Liver (tissue), 8 donors: ENCODE measurements at regions not wholly inside any gene's neighbourhood (a gene's known extent, or its start where the extent isn't known, plus 50 kb on each side); places are given as distances from the start of the nearest gene placed in this dataset.

Source experiments
- DNase-seq: peaks from one replicate; pipeline ENCODE4 v3.0.0-alpha.2; 2017; ENCODE audit warnings: low spot score
- H3K27ac ChIP-seq, 2 donors: one replicate each; pipeline ENCODE4 v1.7.0; 2013; ENCODE audit warnings: inconsistent platforms in 2 of 2, low read length in 2 of 2, control low read depth in 1 of 2, low read depth in 1 of 2, mild to moderate bottlenecking in 1 of 2
- H3K27me3 ChIP-seq, 4 donors: one replicate each; pipeline versions ENCODE4 v1.6.1 to v1.7.0; 2013; ENCODE audit warnings: low read length in 3 of 4, inconsistent platforms in 1 of 4, mild to moderate bottlenecking in 1 of 4, moderate library complexity in 1 of 4; ENCODE audit not compliant: control insufficient read depth in 4 of 4, insufficient read depth in 4 of 4
- H3K36me3 ChIP-seq, 4 donors: one replicate each; pipeline versions ENCODE4 v1.6.1 to v1.7.0; 2013; ENCODE audit warnings: low read length in 3 of 4, mild to moderate bottlenecking in 3 of 4, low read depth in 1 of 4, moderate library complexity in 1 of 4; ENCODE audit not compliant: control insufficient read depth in 4 of 4, insufficient read depth in 3 of 4
- H3K4me1 ChIP-seq, 4 donors: one replicate each; pipeline versions ENCODE4 v1.6.1 to v1.7.0; 2013; ENCODE audit warnings: low read length in 3 of 4, mild to moderate bottlenecking in 3 of 4, moderate library complexity in 1 of 4; ENCODE audit not compliant: control insufficient read depth in 4 of 4, insufficient read depth in 4 of 4
- H3K4me3 ChIP-seq, 3 donors: one replicate each; pipeline versions ENCODE4 v1.6.1 to v1.7.0; 2013; ENCODE audit warnings: low read length in 3 of 3, control low read depth in 1 of 3, low read depth in 1 of 3, mild to moderate bottlenecking in 1 of 3
- H3K9ac ChIP-seq, 2 donors: one replicate each; pipeline ENCODE4 v1.7.0; 2013; ENCODE audit warnings: low read length in 2 of 2, mild to moderate bottlenecking in 2 of 2, moderate library complexity in 2 of 2, control low read depth in 1 of 2, low read depth in 1 of 2
- H3K9me3 ChIP-seq, 4 donors: one replicate each; pipeline versions ENCODE4 v1.6.1 to v1.7.0; 2013; ENCODE audit warnings: low read length in 3 of 4; ENCODE audit not compliant: control insufficient read depth in 4 of 4
- FOXA1 ChIP-seq: IDR thresholded peaks from 2 replicates; pipeline ENCODE4 v1.6.1; 2016; ENCODE audit warnings: antibody characterized with exemption
- FOXA2 ChIP-seq: IDR thresholded peaks from 2 replicates; pipeline ENCODE4 v1.6.1; 2016; ENCODE audit warnings: antibody characterized with exemption
- GABPA ChIP-seq, 2 donors: IDR thresholded peaks in 1 of 2; conservative IDR thresholded peaks in 1 of 2; 2 replicates each; pipeline ENCODE4 v1.6.1; 2016; ENCODE audit warnings: antibody characterized with exemption in 2 of 2, mild to moderate bottlenecking in 1 of 2, moderate library complexity in 1 of 2
- HNF4G ChIP-seq: IDR thresholded peaks from 2 replicates; pipeline ENCODE4 v1.6.1; 2016; ENCODE audit warnings: antibody characterized with exemption
- JUND ChIP-seq, 2 donors: IDR thresholded peaks; 2 replicates each; pipeline ENCODE4 v1.6.1; 2016; ENCODE audit warnings: antibody characterized with exemption in 2 of 2
- NR2F2 ChIP-seq: IDR thresholded peaks from 2 replicates; pipeline ENCODE4 v1.6.1; 2016; ENCODE audit warnings: antibody characterized with exemption
- RAD21 ChIP-seq, 2 donors: IDR thresholded peaks; 2 replicates each; pipeline ENCODE4 v1.6.1; 2016; ENCODE audit warnings: antibody characterized with exemption in 2 of 2, mild to moderate bottlenecking in 2 of 2
- RXRA ChIP-seq, 2 donors: IDR thresholded peaks; 2 replicates each; pipeline ENCODE4 v1.6.1; 2017 to 2018; ENCODE audit warnings: antibody characterized with exemption in 2 of 2, mild to moderate bottlenecking in 1 of 2
- SP1 ChIP-seq: IDR thresholded peaks from 2 replicates; pipeline ENCODE4 v1.6.1; 2018; ENCODE audit warnings: antibody characterized with exemption, mild to moderate bottlenecking
- TAF1 ChIP-seq: conservative IDR thresholded peaks from 2 replicates; pipeline ENCODE4 v1.6.1; 2016; ENCODE audit warnings: antibody characterized with exemption, mild to moderate bottlenecking
- YY1 ChIP-seq: IDR thresholded peaks from 2 replicates; pipeline ENCODE4 v1.6.1; 2016; ENCODE audit warnings: antibody characterized with exemption, mild to moderate bottlenecking
- WGBS: extraction: QIAGEN DNeasy Blood & Tissue Kit; methylation state at CpG from one replicate; pipeline ENCODE4 v1.1.7; 2013; 5-methylcytosine and 5-hydroxymethylcytosine counted together
- TF ChIP-seq, protein P1 (sequence below): IDR thresholded peaks from 2 replicates; pipeline ENCODE4 v1.6.1; 2016; ENCODE audit warnings: antibody characterized with exemption
- TF ChIP-seq, protein P2 (sequence below): IDR thresholded peaks from 2 replicates; pipeline ENCODE4 v1.6.1; 2016; ENCODE audit warnings: antibody characterized with exemption
- TF ChIP-seq, protein P3 (sequence below): fragments of 150-350 bp; IDR thresholded peaks from 2 replicates; pipeline ENCODE4 v1.5.1; 2017; ENCODE audit warnings: improper control_type of control experiment, low read depth, low read length; ENCODE audit not compliant: missing input control
- donor health status: healthy.
- donor health status: healthy.
- donor health status: healthy.
- donor health status: healthy.
- donor health status: healthy.

DNA sequence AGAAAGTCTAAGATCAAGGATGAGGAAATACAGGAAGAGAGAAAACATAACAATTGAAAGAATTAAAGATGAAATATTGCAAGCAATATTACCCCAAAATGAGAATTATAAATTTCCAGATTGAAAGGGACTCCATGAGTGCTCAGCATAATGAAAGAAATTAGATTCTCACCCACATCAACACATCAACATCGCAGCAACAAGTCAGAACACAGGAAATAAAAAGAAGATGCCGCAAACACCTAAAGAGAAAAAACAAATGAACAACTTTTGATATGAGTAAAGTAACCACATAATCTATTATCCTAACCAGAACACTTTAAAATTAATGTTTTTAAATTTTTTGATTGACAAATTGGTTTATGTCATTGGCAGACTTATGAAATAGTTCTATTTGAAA is 318.3 kb upstream of the PTGER4 start:
- Histone ChIP-seq H3K36me3 (no peaks in the 10 kb centered on the region), H3K9ac (no peak overlapping the region), H3K27ac (no peak overlapping the region), H3K9me3 (no peaks in the 10 kb centered on the region), H3K4me1 (no peaks in the 10 kb centered on the region), H3K4me3 (no peak overlapping the region), H3K27me3 (peaks cover 0 to 3% (median 0%) of the 10 kb centered on the region in 4 donors)
- DNase-seq, result no peak
- TF ChIP-seq NR2F2, result no peak
- no peak for TF ChIP-seq TAF1
- TF ChIP-seq RAD21 (IDR thresholded peaks at IDR 0.05), result no peak
- TF ChIP-seq SP1, result no peak
- TF ChIP-seq FOXA2, result no peak
- TF ChIP-seq, protein P1, sequence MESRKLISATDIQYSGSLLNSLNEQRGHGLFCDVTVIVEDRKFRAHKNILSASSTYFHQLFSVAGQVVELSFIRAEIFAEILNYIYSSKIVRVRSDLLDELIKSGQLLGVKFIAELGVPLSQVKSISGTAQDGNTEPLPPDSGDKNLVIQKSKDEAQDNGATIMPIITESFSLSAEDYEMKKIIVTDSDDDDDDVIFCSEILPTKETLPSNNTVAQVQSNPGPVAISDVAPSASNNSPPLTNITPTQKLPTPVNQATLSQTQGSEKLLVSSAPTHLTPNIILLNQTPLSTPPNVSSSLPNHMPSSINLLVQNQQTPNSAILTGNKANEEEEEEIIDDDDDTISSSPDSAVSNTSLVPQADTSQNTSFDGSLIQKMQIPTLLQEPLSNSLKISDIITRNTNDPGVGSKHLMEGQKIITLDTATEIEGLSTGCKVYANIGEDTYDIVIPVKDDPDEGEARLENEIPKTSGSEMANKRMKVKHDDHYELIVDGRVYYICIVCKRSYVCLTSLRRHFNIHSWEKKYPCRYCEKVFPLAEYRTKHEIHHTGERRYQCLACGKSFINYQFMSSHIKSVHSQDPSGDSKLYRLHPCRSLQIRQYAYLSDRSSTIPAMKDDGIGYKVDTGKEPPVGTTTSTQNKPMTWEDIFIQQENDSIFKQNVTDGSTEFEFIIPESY, result no peak
- TF ChIP-seq YY1, result no peak
- no peak for TF ChIP-seq FOXA1
- TF ChIP-seq JUND (IDR thresholded peaks at IDR 0.05), result no peak
- TF ChIP-seq, protein P2, sequence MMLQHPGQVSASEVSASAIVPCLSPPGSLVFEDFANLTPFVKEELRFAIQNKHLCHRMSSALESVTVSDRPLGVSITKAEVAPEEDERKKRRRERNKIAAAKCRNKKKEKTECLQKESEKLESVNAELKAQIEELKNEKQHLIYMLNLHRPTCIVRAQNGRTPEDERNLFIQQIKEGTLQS, result no peak
- TF ChIP-seq, protein P3, sequence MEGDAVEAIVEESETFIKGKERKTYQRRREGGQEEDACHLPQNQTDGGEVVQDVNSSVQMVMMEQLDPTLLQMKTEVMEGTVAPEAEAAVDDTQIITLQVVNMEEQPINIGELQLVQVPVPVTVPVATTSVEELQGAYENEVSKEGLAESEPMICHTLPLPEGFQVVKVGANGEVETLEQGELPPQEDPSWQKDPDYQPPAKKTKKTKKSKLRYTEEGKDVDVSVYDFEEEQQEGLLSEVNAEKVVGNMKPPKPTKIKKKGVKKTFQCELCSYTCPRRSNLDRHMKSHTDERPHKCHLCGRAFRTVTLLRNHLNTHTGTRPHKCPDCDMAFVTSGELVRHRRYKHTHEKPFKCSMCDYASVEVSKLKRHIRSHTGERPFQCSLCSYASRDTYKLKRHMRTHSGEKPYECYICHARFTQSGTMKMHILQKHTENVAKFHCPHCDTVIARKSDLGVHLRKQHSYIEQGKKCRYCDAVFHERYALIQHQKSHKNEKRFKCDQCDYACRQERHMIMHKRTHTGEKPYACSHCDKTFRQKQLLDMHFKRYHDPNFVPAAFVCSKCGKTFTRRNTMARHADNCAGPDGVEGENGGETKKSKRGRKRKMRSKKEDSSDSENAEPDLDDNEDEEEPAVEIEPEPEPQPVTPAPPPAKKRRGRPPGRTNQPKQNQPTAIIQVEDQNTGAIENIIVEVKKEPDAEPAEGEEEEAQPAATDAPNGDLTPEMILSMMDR, result no peak
- no peak for TF ChIP-seq GABPA (IDR thresholded peaks at IDR 0.05 in 1 of 2, conservative IDR thresholded peaks at IDR 0.05 in 1 of 2)
- WGBS, result 96% methylated on average over 2 of the region's 2 CpGs

DNA sequence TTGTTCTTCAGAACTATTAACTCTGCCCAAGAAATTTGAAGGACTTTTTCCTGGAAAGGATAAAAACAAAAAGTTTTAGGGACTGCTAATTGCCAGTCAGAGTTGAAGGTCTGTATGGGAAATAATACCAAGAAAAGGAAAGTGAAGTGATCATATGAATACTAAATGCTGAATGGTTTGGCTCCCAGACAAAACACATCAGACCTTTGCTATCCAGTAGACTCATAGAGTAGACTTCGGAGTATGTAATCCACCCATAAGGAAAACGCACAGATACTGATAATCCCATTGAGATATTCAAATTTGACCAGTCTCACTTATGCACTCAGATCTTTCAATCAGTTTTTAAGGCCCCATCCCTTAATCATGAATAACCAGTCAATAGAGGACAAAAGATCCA is 319.0 kb upstream of the PTGER4 start:
- no peak for DNase-seq
- Histone ChIP-seq H3K9me3 (no peaks in the 10 kb centered on the region), H3K27ac (no peak overlapping the region), H3K4me3 (no peak overlapping the region), H3K4me1 (no peaks in the 10 kb centered on the region), H3K27me3 (peaks cover 0 to 3% (median 0%) of the 10 kb centered on the region in 4 donors), H3K9ac (no peak overlapping the region), H3K36me3 (no peaks in the 10 kb centered on the region)
- 82% methylated on average over 2 of the region's 2 CpGs for WGBS
- TF ChIP-seq, protein P3, result no peak
- TF ChIP-seq RXRA (IDR thresholded peaks at IDR 0.05) (no peak), HNF4G (no peak)
